HL-60 (cell line): ENCODE measurements at regions not wholly inside any gene's neighbourhood (a gene's known extent, or its start where the extent isn't known, plus 50 kb on each side); places are given as distances from the start of the nearest gene placed in this dataset.

Experiments used
- DNase-seq, 2 experiments: peaks; one replicate each; pipeline ENCODE4 v3.0.0-alpha.2; 2010 to 2020; ENCODE audit warnings: low read depth in 1 of 2, low spot score in 1 of 2
- H3K27ac ChIP-seq: fragments of 250-450 bp; sonication (Bioruptor Pico); replicated peaks from 2 replicates; pipeline ENCODE4 v1.5.1; 2020; ENCODE audit warnings: mild to moderate bottlenecking, moderate library complexity
- H3K27me3 ChIP-seq: fragments of 250-450 bp; sonication (Bioruptor Pico); 2 replicates; pipeline ENCODE4 v1.5.1; 2021; ENCODE audit warnings: mild to moderate bottlenecking, moderate library complexity; ENCODE audit not compliant: insufficient read depth, poor library complexity, severe bottlenecking
- H3K4me3 ChIP-seq: replicated peaks from 2 replicates; pipeline ENCODE4 v1.5.1; 2011; ENCODE audit warnings: mild to moderate bottlenecking, control low read depth, low read length; ENCODE audit not compliant: insufficient read depth
- GABPA ChIP-seq: IDR thresholded peaks from 2 replicates; pipeline ENCODE4 v1.6.1; 2012; ENCODE audit warnings: low read depth
- POLR2AphosphoS5 ChIP-seq: IDR thresholded peaks from 2 replicates; pipeline ENCODE4 v1.6.1; 2012; ENCODE audit warnings: low read depth
- SPI1 ChIP-seq: IDR thresholded peaks from 2 replicates; pipeline ENCODE4 v1.6.1; 2012; ENCODE audit warnings: low read depth, mild to moderate bottlenecking, borderline replicate concordance
- TF ChIP-seq, protein P1 (sequence below): IDR thresholded peaks from one replicate; pipeline ENCODE4 v1.5.1; 2011; ENCODE audit warnings: low read length, control low read depth, inconsistent platforms; ENCODE audit not compliant: insufficient read depth
- TF ChIP-seq, protein P2 (sequence below): IDR thresholded peaks from 2 replicates; pipeline ENCODE4 v1.6.1; 2012; ENCODE audit warnings: low read depth; ENCODE audit not compliant: insufficient replicate concordance

DNA sequence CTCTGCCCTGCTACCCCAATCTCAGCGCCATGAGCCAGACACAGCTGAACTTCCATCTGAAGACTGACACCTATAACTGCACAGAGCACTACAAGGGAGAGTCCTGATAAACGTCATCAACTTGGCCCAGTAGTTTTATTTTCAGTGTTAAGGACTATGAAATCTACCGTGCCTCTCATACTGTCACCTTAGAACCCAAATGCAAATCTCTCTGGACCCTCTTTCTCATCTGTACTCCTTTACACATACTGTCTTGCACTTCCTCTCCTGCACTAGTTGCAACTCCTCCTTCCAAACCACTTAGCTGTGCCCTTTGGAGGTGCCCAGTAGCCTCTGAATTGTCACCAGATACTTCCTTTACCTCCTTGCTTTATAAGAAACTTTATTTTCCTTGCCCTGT lies 420.2 kb upstream of the CNKSR2 start:
- Histone ChIP-seq H3K4me3 (no peak overlapping the region), H3K27me3 (no peaks in the 10 kb centered on the region), H3K27ac (no peak overlapping the region)
- no peak for TF ChIP-seq GABPA
- DNase-seq = no peak

DNA sequence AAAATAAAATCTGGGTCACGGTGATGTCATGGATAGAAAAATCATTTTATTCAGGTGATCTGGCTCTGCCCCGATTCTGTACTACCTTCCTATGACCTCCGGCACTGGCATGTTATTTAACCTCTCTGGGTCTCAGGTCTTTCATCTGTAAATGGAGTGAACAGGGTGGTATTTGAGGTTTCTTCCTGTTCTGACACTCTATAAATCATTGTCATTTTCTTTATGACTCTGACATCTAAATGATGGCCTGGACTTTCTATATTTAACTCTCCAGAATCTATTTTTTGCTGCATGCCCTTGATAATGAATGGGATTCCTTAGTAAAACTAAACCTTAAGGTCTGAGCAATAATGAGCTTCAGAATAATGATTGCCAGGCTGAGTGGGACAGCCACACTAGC lies 422.0 kb upstream of the CNKSR2 start:
- H3K27me3 ChIP-seq = no peaks in the 10 kb centered on the region
- no peak overlapping the region for H3K27ac ChIP-seq
- no peak for DNase-seq
- H3K4me3 ChIP-seq = no peak overlapping the region
- TF ChIP-seq GABPA (no peak), SPI1 (no peak), POLR2AphosphoS5 (no peak)
- TF ChIP-seq, protein P1, sequence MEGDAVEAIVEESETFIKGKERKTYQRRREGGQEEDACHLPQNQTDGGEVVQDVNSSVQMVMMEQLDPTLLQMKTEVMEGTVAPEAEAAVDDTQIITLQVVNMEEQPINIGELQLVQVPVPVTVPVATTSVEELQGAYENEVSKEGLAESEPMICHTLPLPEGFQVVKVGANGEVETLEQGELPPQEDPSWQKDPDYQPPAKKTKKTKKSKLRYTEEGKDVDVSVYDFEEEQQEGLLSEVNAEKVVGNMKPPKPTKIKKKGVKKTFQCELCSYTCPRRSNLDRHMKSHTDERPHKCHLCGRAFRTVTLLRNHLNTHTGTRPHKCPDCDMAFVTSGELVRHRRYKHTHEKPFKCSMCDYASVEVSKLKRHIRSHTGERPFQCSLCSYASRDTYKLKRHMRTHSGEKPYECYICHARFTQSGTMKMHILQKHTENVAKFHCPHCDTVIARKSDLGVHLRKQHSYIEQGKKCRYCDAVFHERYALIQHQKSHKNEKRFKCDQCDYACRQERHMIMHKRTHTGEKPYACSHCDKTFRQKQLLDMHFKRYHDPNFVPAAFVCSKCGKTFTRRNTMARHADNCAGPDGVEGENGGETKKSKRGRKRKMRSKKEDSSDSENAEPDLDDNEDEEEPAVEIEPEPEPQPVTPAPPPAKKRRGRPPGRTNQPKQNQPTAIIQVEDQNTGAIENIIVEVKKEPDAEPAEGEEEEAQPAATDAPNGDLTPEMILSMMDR = no peak
- TF ChIP-seq, protein P2, sequence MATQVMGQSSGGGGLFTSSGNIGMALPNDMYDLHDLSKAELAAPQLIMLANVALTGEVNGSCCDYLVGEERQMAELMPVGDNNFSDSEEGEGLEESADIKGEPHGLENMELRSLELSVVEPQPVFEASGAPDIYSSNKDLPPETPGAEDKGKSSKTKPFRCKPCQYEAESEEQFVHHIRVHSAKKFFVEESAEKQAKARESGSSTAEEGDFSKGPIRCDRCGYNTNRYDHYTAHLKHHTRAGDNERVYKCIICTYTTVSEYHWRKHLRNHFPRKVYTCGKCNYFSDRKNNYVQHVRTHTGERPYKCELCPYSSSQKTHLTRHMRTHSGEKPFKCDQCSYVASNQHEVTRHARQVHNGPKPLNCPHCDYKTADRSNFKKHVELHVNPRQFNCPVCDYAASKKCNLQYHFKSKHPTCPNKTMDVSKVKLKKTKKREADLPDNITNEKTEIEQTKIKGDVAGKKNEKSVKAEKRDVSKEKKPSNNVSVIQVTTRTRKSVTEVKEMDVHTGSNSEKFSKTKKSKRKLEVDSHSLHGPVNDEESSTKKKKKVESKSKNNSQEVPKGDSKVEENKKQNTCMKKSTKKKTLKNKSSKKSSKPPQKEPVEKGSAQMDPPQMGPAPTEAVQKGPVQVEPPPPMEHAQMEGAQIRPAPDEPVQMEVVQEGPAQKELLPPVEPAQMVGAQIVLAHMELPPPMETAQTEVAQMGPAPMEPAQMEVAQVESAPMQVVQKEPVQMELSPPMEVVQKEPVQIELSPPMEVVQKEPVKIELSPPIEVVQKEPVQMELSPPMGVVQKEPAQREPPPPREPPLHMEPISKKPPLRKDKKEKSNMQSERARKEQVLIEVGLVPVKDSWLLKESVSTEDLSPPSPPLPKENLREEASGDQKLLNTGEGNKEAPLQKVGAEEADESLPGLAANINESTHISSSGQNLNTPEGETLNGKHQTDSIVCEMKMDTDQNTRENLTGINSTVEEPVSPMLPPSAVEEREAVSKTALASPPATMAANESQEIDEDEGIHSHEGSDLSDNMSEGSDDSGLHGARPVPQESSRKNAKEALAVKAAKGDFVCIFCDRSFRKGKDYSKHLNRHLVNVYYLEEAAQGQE = no peak

DNA sequence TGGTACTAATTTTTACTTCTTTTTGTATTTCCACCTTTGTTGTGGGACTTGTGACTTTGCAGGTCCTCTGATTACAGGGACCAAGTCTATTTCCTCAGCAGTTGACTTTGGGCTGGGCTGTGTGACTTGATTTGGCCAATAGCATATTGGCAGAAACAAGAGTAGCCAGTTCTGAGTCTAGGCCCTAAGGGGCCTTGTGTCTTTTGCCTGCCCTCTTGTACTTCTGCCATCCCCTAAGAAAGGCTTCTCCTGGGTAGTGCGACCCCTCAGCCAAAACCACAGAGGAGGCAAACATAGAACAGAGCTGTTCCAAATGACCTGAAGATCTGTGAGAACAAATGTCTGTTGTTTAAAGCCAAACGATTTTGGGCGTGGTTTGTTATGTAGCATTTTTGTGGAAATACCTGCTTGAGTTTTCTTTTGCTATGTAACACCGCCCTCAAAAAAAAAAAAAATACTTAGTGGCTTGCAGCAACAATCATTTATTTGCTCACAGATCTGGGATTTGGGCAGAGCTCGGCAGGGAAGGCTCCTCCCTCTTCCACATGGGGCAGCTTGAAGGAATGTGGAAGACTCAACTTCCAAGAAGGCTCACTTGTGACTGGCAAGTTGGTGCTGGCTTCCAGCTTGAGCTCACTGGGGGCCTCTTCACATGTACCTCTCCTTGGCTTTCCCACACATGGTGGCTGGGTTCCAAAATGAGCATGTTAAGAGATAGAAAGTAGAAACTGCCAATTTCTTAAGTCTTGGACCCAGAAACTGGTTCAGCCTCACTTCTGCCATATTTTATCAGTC lies 423.0 kb upstream of the CNKSR2 start:
- Histone ChIP-seq H3K27me3 (no peaks in the 10 kb centered on the region), H3K4me3 (no peak overlapping the region), H3K27ac (no peak overlapping the region)
- DNase-seq = no peak
- TF ChIP-seq, protein P1 = no peak
- no peak for TF ChIP-seq GABPA
- TF ChIP-seq POLR2AphosphoS5 = no peak
- TF ChIP-seq, protein P2 = no peak
- TF ChIP-seq SPI1 = no peak

DNA sequence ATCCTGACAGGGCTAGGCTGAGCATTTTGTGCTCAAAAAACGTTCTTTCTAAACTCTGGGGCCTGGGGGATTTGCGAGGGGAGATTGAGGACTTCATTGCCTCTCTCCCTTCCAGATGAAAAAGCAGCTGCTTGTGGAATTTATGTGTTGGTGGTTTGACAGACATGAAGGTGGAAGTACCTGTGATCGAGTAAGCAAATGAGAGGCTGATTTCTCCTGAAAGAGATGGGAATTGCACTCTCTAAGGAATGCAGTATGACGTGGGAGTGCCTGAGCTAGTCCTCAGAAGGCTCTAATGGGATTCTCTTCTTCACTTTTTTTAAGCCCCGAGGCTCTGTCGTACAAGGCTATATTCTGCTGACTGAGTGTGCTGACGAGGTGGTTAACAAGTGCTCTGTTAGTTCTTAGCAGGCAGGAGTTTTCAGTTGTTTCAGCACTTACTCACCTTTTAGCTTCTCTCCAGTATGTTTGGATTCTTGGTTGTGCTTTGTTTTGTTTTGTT lies 426.8 kb upstream of the CNKSR2 start:
- no peak for DNase-seq
- Histone ChIP-seq H3K27ac (no peak overlapping the region), H3K4me3 (no peak overlapping the region), H3K27me3 (no peaks in the 10 kb centered on the region)
- TF ChIP-seq, protein P2 = no peak
- TF ChIP-seq POLR2AphosphoS5 (no peak), GABPA (no peak)
- TF ChIP-seq, protein P1 = no peak
